ENCODE measurements at regions not wholly inside any gene's neighbourhood (a gene's known extent, or its start where the extent isn't known, plus 50 kb on each side); places are given as distances from the start of the nearest gene placed in this dataset.

DNA sequence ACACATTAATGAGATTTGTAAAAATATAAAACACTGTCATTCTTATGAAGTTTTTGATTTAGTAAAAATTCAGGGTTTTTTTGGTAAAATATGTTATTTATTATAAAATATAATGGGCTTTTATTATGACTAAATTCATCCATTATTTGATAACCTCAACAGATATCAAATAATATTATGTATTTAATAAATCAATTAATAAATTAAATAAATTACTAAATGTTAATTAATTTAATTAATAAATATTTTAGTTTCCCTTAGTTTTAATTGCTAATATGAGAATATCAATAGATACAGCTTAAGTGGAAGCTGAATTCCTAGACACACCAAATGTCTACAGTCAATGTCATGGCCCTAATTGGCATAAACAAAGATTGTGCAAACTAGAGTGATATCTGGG, 82.3 kb upstream of the DGKG start:
- TF ChIP-seq POLR2A (IDR thresholded peaks at IDR 0.05): no peak
- TF ChIP-seq, protein P1, sequence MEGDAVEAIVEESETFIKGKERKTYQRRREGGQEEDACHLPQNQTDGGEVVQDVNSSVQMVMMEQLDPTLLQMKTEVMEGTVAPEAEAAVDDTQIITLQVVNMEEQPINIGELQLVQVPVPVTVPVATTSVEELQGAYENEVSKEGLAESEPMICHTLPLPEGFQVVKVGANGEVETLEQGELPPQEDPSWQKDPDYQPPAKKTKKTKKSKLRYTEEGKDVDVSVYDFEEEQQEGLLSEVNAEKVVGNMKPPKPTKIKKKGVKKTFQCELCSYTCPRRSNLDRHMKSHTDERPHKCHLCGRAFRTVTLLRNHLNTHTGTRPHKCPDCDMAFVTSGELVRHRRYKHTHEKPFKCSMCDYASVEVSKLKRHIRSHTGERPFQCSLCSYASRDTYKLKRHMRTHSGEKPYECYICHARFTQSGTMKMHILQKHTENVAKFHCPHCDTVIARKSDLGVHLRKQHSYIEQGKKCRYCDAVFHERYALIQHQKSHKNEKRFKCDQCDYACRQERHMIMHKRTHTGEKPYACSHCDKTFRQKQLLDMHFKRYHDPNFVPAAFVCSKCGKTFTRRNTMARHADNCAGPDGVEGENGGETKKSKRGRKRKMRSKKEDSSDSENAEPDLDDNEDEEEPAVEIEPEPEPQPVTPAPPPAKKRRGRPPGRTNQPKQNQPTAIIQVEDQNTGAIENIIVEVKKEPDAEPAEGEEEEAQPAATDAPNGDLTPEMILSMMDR (IDR thresholded peaks at IDR 0.05): no peak
- TF ChIP-seq EP300 (IDR thresholded peaks at IDR 0.05): no peak

All from tibial nerve (tissue), 4 donors.